NCI-H526 treated with DMSO at 0.1 percent for 48 hours (cell line): ENCODE measurements at regions not wholly inside any gene's neighbourhood (a gene's known extent, or its start where the extent isn't known, plus 50 kb on each side); places are given as distances from the start of the nearest gene placed in this dataset.

ENCODE experiments used
- DNase-seq: peaks from one replicate; lab custom pipeline; 2025; lab: John Stamatoyannopoulos, UW

- DNase-seq: no peak
Measured at GRCh38 chr12:88251798-88252197, 109.7 kb downstream of the TMTC3 start.

- no peak for DNase-seq
Measured at GRCh38 chr12:88253371-88253978, 111.4 kb downstream of the TMTC3 start.

- DNase-seq: no peak
Measured at GRCh38 chr12:88255224-88255623, 113.1 kb downstream of the TMTC3 start.

- no peak for DNase-seq
Measured at GRCh38 chr12:88255847-88256246, 113.7 kb downstream of the TMTC3 start.

GRCh38 chr12:88258396-88258795 is 116.3 kb downstream of the TMTC3 start:
- DNase-seq: no peak

- no peak for DNase-seq
Measured at GRCh38 chr12:88266806-88267360, 124.8 kb downstream of the TMTC3 start.

GRCh38 chr12:88267630-88268029 is 125.5 kb downstream of the TMTC3 start:
- no peak for DNase-seq

GRCh38 chr12:88272456-88272855 is 130.3 kb downstream of the TMTC3 start:
- DNase-seq: no peak

GRCh38 chr12:88273450-88273849 is 131.3 kb downstream of the TMTC3 start:
- no peak for DNase-seq

- no peak for DNase-seq
Measured at GRCh38 chr12:88273875-88274274, 131.8 kb downstream of the TMTC3 start.

- no peak for DNase-seq
Measured at GRCh38 chr12:88291498-88292131, 149.5 kb downstream of the TMTC3 start.

GRCh38 chr12:88298014-88298682 is 156.0 kb downstream of the TMTC3 start:
- DNase-seq: no peak

GRCh38 chr12:88298761-88299242 is 156.7 kb downstream of the TMTC3 start:
- no peak for DNase-seq

GRCh38 chr12:88299567-88300101 is 157.5 kb downstream of the TMTC3 start:
- DNase-seq: no peak

GRCh38 chr12:88300931-88301330 is 158.8 kb downstream of the TMTC3 start:
- no peak for DNase-seq

GRCh38 chr12:88303335-88303734 is 161.2 kb downstream of the TMTC3 start:
- no peak for DNase-seq

GRCh38 chr12:88305254-88305890 is 163.3 kb downstream of the TMTC3 start:
- DNase-seq: no peak

- no peak for DNase-seq
Measured at GRCh38 chr12:88306471-88307069, 164.5 kb downstream of the TMTC3 start.

- no peak for DNase-seq
Measured at GRCh38 chr12:88307961-88308360, 165.9 kb downstream of the TMTC3 start.

- no peak for DNase-seq
Measured at GRCh38 chr12:88308825-88309224, 166.7 kb downstream of the TMTC3 start.

- DNase-seq: no peak
Measured at GRCh38 chr12:88309546-88309945, 167.4 kb downstream of the TMTC3 start.

GRCh38 chr12:88310069-88310468 is 168.0 kb downstream of the TMTC3 start:
- no peak for DNase-seq
